ENCODE measurements at regions not wholly inside any gene's neighbourhood (a gene's known extent, or its start where the extent isn't known, plus 50 kb on each side); places are given as distances from the start of the nearest gene placed in this dataset.

DNA sequence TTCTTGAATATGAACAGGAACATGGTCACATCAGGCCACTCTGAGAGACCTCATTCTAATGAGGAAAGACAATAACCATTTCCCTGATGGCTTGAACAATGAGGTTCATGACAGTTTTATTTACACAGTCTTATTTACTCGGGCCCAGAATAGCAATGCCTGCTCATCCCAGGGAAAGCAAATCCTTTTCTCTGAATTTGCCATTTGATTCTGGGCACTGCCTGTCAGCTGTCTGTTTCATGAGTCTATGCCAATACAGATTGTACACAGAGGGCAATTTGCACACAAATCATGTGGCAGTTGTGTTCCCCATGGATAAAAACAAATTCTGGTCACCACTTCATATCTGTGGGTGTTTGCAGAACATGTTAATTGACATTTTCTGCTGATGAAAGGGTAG is 492.5 kb downstream of the ACTL7B start:
- no peaks in the 10 kb centered on the region for H3K27me3 Mint-ChIP-seq
- ATAC-seq (replicated peaks; ENCODE audit: extremely low read depth, poor library complexity, severe bottlenecking) (no peak), DNase-seq (ENCODE audit: low spot score in 2 of 2) (no peak)
- no peak overlapping the region for H3K4me3 Mint-ChIP-seq
- H3K9me3 Mint-ChIP-seq, result peaks cover 6% of the 10 kb centered on the region
- H3K36me3 Mint-ChIP-seq (ENCODE audit: insufficient read depth), result no peaks in the 10 kb centered on the region
- H3K27ac Mint-ChIP-seq (ENCODE audit: low read depth), result no peak overlapping the region
- no peaks in the 10 kb centered on the region for H3K4me1 Mint-ChIP-seq

DNA sequence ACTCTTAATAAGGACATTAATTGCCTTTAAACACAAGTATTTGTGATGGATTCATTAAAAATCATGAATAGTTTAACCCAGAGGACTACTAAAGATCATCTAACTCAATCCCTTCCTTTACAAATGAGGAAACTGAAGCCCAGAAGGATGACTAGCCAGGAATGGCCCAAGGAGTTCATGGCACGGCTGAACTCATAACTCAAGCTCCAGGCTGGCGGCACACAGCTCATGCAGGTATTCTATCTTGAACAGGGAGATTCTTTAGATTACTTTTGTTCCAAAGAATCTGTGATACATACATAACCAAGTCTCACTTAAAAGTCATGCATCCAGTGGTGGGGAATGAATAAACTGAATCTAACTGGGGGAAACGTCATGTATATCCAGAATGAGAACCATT is 495.5 kb downstream of the ACTL7B start:
- H3K27me3 Mint-ChIP-seq, result no peaks in the 10 kb centered on the region
- no peak for DNase-seq (ENCODE audit: low spot score in 2 of 2)
- ATAC-seq (replicated peaks; ENCODE audit: extremely low read depth, poor library complexity, severe bottlenecking), result no peak
- no peaks in the 10 kb centered on the region for H3K36me3 Mint-ChIP-seq (ENCODE audit: insufficient read depth)
- peaks cover 6% of the 10 kb centered on the region for H3K9me3 Mint-ChIP-seq
- no peak overlapping the region for H3K27ac Mint-ChIP-seq (ENCODE audit: low read depth)
- H3K4me1 Mint-ChIP-seq, result no peaks in the 10 kb centered on the region
- H3K4me3 Mint-ChIP-seq, result no peak overlapping the region

DNA sequence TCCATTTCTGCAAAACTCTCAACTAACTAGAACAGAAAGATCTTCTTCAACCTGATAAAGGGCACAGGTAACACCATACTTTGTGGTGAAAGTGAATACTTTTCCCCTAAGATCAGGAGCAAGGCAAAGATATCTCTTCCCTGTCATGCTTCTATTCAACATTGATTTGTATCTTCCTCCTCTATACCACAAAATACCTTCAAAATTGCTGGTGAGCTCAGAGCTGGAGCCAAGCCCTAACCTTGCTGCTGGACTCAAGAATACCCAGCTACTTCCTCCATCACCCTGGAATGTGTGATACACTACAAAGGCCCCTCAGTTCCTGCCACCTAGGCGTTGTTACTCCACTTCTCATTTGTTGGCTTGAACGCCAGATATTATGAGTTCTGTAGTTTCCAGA is 499.0 kb downstream of the ACTL7B start:
- Mint-ChIP-seq H3K4me1 (no peaks in the 10 kb centered on the region), H3K36me3 (ENCODE audit: insufficient read depth) (no peaks in the 10 kb centered on the region), H3K4me3 (no peak overlapping the region), H3K27me3 (no peaks in the 10 kb centered on the region), H3K27ac (ENCODE audit: low read depth) (no peak overlapping the region), H3K9me3 (peaks cover 11% of the 10 kb centered on the region)
- DNase-seq (ENCODE audit: low spot score in 2 of 2) (no peak), ATAC-seq (replicated peaks; ENCODE audit: extremely low read depth, poor library complexity, severe bottlenecking) (no peak)

DNA sequence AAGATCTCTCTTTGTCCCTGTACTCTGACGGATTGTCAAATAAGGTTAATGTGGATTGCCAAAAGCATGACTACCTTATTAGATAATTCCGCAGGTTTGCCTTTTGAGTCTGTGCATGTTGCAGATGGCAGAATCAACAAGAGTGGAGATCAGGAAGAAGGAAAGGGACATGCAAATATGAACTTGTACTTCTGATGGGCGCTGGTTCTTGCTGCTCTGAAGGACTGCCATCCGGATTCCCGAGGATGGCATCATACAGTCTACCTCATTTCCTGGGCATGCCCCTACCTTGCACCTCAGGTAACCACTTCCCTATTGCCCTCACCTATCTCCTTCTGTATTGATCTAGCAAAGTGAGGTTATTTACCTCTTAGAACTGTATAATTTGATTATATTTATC is 504.2 kb downstream of the ACTL7B start:
- no peak for ATAC-seq (replicated peaks; ENCODE audit: extremely low read depth, poor library complexity, severe bottlenecking)
- H3K27me3 Mint-ChIP-seq, result no peaks in the 10 kb centered on the region
- H3K36me3 Mint-ChIP-seq (ENCODE audit: insufficient read depth), result no peaks in the 10 kb centered on the region
- H3K4me3 Mint-ChIP-seq, result no peak overlapping the region
- H3K4me1 Mint-ChIP-seq, result no peaks in the 10 kb centered on the region
- no peak overlapping the region for H3K27ac Mint-ChIP-seq (ENCODE audit: low read depth)
- DNase-seq (ENCODE audit: low spot score in 2 of 2), result no peak
- peaks cover 7% of the 10 kb centered on the region for H3K9me3 Mint-ChIP-seq

DNA sequence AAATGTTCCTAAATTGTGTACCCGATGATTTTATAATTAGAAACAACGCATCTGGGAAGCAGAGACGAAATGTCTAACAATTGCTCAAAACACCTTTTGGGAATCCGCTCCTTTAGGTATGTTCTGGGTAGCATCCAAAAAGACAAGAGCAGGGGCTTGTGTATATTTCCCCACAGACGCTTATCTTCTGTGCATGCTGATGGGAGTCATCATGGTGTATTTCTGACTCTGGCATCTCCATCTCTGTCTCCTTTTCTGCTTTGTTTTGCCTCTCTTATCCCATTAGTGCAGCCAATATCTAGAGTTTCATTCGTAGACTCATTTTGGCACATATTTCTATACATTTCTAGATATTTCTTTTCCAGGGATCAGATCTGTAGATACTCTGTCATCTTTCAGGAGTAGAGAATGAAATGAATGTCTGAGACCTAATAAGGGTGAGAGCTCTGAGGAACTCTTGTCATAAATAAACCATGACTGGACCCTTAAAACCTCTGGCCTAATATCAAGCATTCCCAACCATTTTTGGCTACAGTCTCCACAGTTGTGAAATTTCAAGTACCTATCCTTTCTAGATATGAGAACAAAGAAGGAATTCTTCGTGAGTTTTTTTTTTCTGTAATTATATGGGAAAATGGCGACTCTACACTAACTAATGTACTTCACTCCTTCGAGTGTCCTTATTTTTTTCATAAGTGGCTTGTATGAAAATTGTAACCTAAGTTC is 508.2 kb downstream of the ACTL7B start:
- Mint-ChIP-seq H3K4me3 (no peak overlapping the region), H3K27ac (ENCODE audit: low read depth) (no peak overlapping the region), H3K36me3 (ENCODE audit: insufficient read depth) (peaks cover 1% of the 10 kb centered on the region), H3K9me3 (peaks cover 7% of the 10 kb centered on the region), H3K4me1 (no peaks in the 10 kb centered on the region), H3K27me3 (no peaks in the 10 kb centered on the region)
- DNase-seq (ENCODE audit: low spot score in 2 of 2), result no peak
- no peak for ATAC-seq (replicated peaks; ENCODE audit: extremely low read depth, poor library complexity, severe bottlenecking)

DNA sequence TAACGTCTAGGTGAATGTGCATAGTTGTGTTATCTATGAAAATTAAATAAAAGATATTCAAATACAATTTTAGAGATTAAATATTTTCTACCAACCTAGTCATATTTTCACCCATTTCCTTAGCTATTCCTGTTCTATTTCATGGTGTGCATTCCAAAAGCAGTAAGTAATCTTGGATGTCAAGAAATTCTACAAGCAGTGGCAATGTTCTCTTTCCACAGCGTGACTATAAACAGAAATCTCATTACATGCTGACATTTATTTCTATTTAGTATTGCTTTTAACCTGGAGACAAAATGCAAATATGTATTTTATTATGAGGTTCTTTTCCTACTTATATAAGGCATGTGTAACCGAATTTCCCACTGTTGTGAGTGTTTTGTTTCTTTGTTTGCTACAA is 510.0 kb downstream of the ACTL7B start:
- ATAC-seq (replicated peaks; ENCODE audit: extremely low read depth, poor library complexity, severe bottlenecking) (no peak), DNase-seq (ENCODE audit: low spot score in 2 of 2) (no peak)
- Mint-ChIP-seq H3K27me3 (no peaks in the 10 kb centered on the region), H3K27ac (ENCODE audit: low read depth) (no peak overlapping the region), H3K9me3 (no peaks in the 10 kb centered on the region), H3K4me1 (no peaks in the 10 kb centered on the region), H3K4me3 (no peak overlapping the region), H3K36me3 (ENCODE audit: insufficient read depth) (peaks cover 1% of the 10 kb centered on the region)

DNA sequence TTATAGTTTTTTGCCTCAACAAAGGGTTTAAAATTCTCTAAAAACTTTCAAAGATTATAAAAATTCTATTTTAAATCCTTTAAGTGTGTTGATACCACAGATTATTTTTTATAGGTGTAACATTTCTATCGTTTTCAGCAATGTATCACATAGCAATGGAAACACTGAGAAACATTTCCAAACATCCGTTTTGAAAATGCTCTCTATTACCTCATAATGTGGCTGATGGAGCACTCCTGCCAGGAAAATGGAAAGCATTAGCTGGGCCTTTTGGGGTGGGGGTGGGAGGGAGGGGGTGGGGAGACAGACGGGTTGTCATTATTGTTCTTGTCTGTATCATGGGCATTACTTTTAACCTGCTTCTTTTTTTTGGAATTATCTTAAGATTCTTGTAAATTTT is 516.5 kb downstream of the ACTL7B start:
- ATAC-seq (replicated peaks; ENCODE audit: extremely low read depth, poor library complexity, severe bottlenecking) (no peak), DNase-seq (ENCODE audit: low spot score in 2 of 2) (no peak)
- Mint-ChIP-seq H3K4me3 (no peak overlapping the region), H3K4me1 (no peaks in the 10 kb centered on the region), H3K36me3 (ENCODE audit: insufficient read depth) (no peaks in the 10 kb centered on the region), H3K27ac (ENCODE audit: low read depth) (no peak overlapping the region), H3K9me3 (no peaks in the 10 kb centered on the region), H3K27me3 (no peaks in the 10 kb centered on the region)

DNA sequence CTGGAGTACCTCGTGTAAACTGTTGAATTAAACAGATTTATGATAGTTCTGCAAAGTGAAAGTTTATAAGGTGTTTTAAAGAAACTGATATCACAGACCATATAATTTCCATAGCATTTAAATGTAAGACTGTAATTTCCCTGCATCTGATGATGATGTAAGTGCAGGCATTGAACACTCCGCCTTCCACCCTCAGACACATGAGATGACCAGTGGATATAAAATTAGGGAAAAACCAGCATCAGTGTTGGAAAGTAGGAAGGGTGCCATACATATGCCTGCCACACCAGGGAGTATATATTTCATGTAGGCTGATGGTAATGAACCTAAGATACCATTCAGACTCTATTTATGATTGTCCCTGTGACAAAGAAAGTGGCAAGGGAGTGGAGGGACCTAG is 519.2 kb downstream of the ACTL7B start:
- Mint-ChIP-seq H3K27ac (ENCODE audit: low read depth) (no peak overlapping the region), H3K9me3 (peaks cover 2% of the 10 kb centered on the region), H3K4me3 (no peak overlapping the region), H3K4me1 (no peaks in the 10 kb centered on the region), H3K27me3 (no peaks in the 10 kb centered on the region), H3K36me3 (ENCODE audit: insufficient read depth) (no peaks in the 10 kb centered on the region)
- ATAC-seq (replicated peaks; ENCODE audit: extremely low read depth, poor library complexity, severe bottlenecking), result no peak
- DNase-seq (ENCODE audit: low spot score in 2 of 2), result no peak

DNA sequence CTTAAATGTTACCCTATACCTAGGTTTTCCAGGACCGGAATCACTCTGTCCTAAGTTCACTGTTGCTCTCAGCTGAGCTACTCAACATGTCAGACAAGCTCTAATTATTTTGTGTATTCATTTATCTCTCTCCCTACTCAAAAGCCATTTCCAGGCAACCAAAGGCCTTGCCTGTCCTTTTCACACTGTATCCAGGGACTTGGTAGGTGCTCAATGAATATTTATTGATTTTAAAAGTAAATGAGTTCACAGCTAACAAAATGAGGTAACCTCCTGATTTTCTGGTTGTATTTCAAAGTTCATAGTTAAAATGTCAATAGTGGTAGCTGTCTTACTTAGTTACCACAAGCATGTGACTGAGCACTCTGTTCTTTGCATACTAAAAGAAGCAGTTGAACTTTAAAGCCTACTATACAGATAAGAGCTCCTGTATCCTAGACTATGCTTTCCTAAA is 522.2 kb downstream of the ACTL7B start:
- peaks cover 17% of the 10 kb centered on the region for H3K9me3 Mint-ChIP-seq
- H3K4me3 Mint-ChIP-seq, result no peak overlapping the region
- DNase-seq (ENCODE audit: low spot score in 2 of 2) (no peak), ATAC-seq (replicated peaks; ENCODE audit: extremely low read depth, poor library complexity, severe bottlenecking) (no peak)
- no peaks in the 10 kb centered on the region for H3K27me3 Mint-ChIP-seq
- no peaks in the 10 kb centered on the region for H3K36me3 Mint-ChIP-seq (ENCODE audit: insufficient read depth)
- H3K4me1 Mint-ChIP-seq, result no peaks in the 10 kb centered on the region
- no peak overlapping the region for H3K27ac Mint-ChIP-seq (ENCODE audit: low read depth)

DNA sequence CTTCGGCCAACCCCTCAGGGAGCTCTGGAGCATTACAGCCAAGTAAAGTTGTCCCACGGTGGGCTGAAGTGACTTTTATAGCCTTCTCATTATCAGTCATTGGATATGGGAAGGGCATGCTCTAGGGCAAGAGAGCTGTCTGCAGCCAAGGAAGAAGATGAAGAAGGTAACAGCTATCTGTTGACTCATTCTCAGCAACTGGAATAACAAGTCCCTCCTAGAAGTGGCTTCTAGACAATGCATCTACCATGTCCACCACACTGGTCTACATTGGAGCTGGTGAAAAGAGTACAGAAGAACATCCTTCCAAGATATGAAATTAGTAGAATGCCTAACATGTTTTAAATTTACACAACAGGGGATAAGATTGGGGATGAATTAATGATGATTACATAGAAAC is 524.2 kb downstream of the ACTL7B start:
- Mint-ChIP-seq H3K4me3 (no peak overlapping the region), H3K9me3 (peaks cover 33% of the 10 kb centered on the region), H3K27ac (ENCODE audit: low read depth) (no peak overlapping the region), H3K27me3 (no peaks in the 10 kb centered on the region), H3K36me3 (ENCODE audit: insufficient read depth) (no peaks in the 10 kb centered on the region), H3K4me1 (no peaks in the 10 kb centered on the region)
- ATAC-seq (replicated peaks; ENCODE audit: extremely low read depth, poor library complexity, severe bottlenecking) (no peak), DNase-seq (ENCODE audit: low spot score in 2 of 2) (no peak)

DNA sequence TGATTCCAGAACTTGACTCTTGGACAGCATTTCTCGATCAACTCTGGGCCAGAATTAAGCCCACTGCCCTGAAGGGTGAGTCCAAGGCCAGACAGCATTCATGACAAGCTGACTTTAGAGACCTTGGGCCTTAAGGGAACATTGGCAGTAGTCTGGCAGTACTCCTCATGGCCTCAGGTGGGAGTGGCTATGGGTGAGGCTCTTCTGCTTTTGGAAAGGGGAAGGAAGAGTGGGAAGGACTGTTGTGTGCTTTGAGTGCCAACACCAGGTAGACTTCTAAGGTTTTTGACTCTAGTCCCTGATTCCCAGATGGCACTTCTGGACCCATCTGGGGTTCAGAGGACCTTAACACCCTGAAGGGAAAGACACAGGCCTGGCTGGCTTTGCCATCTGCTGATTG is 530.4 kb downstream of the ACTL7B start:
- ATAC-seq (replicated peaks; ENCODE audit: extremely low read depth, poor library complexity, severe bottlenecking), result no peak
- no peak overlapping the region for H3K27ac Mint-ChIP-seq (ENCODE audit: low read depth)

DNA sequence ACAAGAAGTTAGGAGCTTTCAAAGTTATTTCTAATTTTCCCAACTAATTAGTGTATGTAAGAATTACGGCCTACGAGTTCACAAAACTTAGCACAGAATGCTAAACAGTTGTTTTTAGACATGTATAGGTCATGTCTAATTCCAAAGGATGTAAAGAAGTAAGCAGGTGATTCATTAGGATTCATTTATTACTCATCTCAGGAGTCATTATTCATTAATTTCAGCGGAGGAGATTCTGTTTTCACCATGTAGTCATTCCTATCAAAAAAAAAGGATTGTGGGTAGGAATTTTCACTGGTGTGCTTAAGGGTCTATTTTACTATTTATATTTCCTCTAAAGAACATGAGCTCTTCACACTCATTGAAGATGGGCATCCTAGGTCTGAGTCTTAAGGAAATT is 532.2 kb downstream of the ACTL7B start:
- Mint-ChIP-seq H3K27me3 (no peaks in the 10 kb centered on the region), H3K4me1 (no peaks in the 10 kb centered on the region), H3K27ac (ENCODE audit: low read depth) (no peak overlapping the region), H3K36me3 (ENCODE audit: insufficient read depth) (peaks cover 3% of the 10 kb centered on the region), H3K4me3 (no peak overlapping the region), H3K9me3 (peaks cover 46% of the 10 kb centered on the region)
- ATAC-seq (replicated peaks; ENCODE audit: extremely low read depth, poor library complexity, severe bottlenecking) (no peak), DNase-seq (ENCODE audit: low spot score in 2 of 2) (no peak)

More for the DNA sequence above, 530.4 kb downstream of the ACTL7B start:
- Mint-ChIP-seq H3K27me3 (no peaks in the 10 kb centered on the region), H3K4me1 (no peaks in the 10 kb centered on the region), H3K4me3 (no peak overlapping the region), H3K36me3 (ENCODE audit: insufficient read depth) (no peaks in the 10 kb centered on the region), H3K9me3 (peaks cover 38% of the 10 kb centered on the region)
- no peak for DNase-seq (ENCODE audit: low spot score in 2 of 2)

DNA sequence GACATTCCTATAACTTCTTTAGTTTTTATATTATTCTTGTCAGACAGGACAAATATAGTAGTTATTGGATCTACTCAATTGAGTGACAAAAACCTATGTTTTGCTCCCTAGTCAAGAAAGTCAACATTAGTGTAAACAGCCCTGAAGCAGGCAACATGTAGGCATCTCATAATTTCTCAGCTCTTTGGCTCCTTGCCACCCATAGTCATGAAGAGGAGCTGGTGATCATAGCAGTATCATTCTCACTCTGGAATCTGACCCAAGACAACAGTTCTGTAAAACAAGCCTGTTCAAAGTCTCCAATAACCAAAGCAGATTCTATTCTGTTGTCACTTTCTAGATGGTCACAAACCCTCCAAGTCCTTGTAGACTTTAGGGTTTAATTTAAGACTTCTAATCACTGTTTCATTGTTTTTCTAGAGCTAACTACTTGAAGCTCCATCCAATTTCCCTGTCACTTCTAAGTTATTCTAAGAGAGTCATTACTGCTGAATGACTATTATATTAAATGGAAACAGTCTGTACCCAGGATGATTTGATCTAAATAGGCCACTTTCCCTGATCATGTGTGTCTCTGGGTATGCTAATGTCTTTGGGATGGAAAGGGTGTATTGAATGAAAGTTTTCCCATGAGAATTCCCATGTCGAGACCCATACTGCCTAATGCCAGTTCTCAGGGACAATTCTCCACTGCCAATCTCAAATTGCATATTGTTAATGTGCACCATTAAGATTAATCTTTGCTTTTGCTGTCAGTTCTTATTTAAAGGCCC is 533.3 kb downstream of the ACTL7B start:
- Mint-ChIP-seq H3K9me3 (peaks cover 35% of the 10 kb centered on the region), H3K36me3 (ENCODE audit: insufficient read depth) (peaks cover 3% of the 10 kb centered on the region)
- DNase-seq (ENCODE audit: low spot score in 2 of 2), result no peak

More for the DNA sequence above, 533.3 kb downstream of the ACTL7B start:
- H3K27me3 Mint-ChIP-seq, result no peaks in the 10 kb centered on the region
- H3K27ac Mint-ChIP-seq (ENCODE audit: low read depth), result no peak overlapping the region
- ATAC-seq (replicated peaks; ENCODE audit: extremely low read depth, poor library complexity, severe bottlenecking), result no peak
- no peak overlapping the region for H3K4me3 Mint-ChIP-seq
- no peaks in the 10 kb centered on the region for H3K4me1 Mint-ChIP-seq

Measured in central memory CD8-positive, alpha-beta T cell (primary cell).